GM21526 (cell line): ENCODE measurements at regions not wholly inside any gene's neighbourhood (a gene's known extent, or its start where the extent isn't known, plus 50 kb on each side); places are given as distances from the start of the nearest gene placed in this dataset.

Source experiments
- ATAC-seq: cut with Tn5 transposase; IDR thresholded peaks from one replicate; pipeline ENCODE4 v1.9.1; 2021; ENCODE audit warnings: moderate library complexity; ENCODE audit not compliant: unreplicated experiment, low FRiP score

GRCh38 chr3:43183456-43183855 lies 77.6 kb upstream of the POMGNT2 start:
- no peak for ATAC-seq

DNA sequence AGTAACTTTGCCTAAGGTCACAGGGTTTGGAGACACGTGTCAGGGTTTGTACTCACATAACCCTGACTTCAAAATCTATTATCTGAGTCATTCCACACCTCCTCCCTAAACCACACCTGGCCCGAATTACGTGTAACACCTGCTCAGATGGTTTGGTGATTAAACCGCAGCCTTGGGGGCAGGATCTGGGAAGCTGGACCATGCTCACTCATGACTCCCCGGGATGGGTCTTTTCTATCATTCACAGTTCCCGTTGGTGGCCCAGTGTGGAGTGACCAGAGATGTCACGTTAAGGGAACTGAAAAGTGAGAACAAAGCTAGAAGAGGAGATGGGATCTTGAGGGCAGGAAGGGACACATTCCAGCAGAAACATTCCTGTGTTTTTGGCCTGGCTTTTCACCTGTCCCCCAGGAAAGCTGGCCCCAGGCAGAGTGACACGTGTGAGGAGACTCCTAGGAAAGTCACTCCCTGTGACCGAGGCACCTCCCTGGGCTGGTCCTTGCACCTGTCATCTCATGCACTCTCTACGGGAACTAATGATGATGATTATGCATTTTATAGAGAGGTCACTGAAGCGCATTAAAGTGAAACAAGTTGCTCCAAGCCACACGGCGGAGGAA lies 75.4 kb upstream of the POMGNT2 start:
- peak; percentile 60 for ATAC-seq

GRCh38 chr3:43180694-43181093 lies 74.8 kb upstream of the POMGNT2 start:
- ATAC-seq, result peak; percentile 7

DNA sequence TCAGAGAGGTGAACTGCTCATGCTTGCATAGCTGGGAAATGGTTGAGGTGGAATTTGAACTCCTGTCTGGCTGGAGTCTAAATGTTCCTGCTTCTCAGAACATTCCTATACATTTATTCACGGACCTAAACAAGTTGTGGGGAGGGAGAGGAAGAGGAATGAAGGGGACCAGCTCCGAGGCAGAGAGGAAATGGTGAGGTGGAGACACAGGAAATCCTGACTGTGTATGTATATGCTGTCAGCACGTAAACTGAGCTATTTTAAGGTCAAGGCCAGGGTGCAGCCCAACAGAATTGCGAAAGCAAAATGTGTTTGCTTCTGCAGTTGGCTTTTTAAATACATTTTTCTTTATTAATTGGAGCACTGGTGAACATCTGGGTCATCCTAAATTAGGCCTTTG lies 74.1 kb upstream of the POMGNT2 start:
- peak; percentile 67 for ATAC-seq

- no peak for ATAC-seq
These were observed 73.0 kb upstream of the POMGNT2 start for GRCh38 chr3:43178891-43179366.

GRCh38 chr3:43177085-43177484 lies 71.2 kb upstream of the POMGNT2 start:
- ATAC-seq, result no peak

- no peak for ATAC-seq
These were observed 70.8 kb upstream of the POMGNT2 start for GRCh38 chr3:43176666-43177065.

GRCh38 chr3:43175541-43175940 lies 69.7 kb upstream of the POMGNT2 start:
- ATAC-seq, result no peak

GRCh38 chr3:43173949-43174348 lies 68.1 kb upstream of the POMGNT2 start:
- no peak for ATAC-seq

GRCh38 chr3:43171748-43172147 lies 65.9 kb upstream of the POMGNT2 start:
- ATAC-seq, result no peak

DNA sequence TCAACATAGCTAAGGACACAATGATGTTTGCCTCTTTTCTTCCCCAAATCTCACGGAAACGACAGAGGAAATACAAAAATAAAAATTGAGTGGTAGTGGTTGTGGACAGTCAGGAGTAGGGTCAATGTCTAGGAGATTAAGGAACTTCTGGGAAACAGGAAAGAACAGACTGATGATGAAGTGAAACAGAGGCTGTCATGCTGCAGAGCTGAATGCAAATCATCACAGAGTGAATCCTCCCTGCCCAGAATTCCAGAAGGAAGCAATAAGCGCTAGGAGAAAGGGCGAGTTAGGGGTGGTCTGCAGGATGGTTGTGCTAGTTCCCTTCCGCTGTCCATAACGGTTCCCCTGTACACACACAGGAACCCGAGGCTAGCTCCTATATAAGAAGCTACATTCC lies 64.7 kb upstream of the POMGNT2 start:
- ATAC-seq, result no peak

DNA sequence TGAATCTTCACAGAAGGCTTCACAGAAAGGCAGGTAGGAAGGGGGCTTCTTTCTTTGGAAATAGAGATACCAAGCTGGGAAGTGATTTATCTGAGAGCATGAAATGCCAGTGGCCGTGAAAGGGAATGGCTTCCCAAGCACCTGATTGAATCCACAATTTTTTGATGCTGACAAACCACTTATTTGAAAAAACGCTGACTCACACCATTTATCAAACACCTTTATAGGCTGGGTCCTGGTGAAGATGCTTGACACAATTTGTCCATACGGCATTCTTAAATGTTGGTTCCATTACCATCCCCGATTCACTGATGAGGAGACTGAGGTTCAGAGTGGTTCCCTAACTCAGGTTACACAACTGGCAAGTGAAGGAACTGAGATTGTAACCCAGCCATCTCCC lies 64.1 kb upstream of the POMGNT2 start:
- ATAC-seq, result no peak

GRCh38 chr3:43166406-43166805 lies 60.5 kb upstream of the POMGNT2 start:
- ATAC-seq, result no peak

DNA sequence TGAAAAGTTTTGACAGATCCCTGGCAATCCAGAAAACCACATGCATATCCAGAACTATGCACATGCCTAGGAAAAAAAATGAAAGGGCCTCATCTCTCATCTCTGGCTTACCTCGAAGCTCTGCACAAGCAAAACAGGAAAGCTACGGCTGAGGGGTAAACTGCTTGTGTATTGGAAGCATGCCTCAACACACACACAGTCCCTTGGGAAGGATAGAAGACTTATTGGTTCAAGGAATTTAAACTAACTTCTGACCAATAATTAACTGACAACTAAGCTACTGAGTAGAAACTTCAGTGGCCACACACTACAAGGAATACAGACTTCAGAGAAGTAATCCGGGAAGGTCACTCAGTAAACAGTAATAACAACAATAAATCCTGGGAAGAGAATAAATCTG lies 59.9 kb upstream of the POMGNT2 start:
- ATAC-seq, result no peak

- ATAC-seq, result no peak
These were observed 58.1 kb upstream of the POMGNT2 start for GRCh38 chr3:43163895-43164493.

- no peak for ATAC-seq
These were observed 56.6 kb upstream of the POMGNT2 start for GRCh38 chr3:43162230-43163084.

GRCh38 chr3:43161684-43162229 lies 55.9 kb upstream of the POMGNT2 start:
- no peak for ATAC-seq

GRCh38 chr3:43160664-43161063 lies 54.8 kb upstream of the POMGNT2 start:
- ATAC-seq, result no peak

- no peak for ATAC-seq
These were observed 54.0 kb upstream of the POMGNT2 start for GRCh38 chr3:43159876-43160255.

DNA sequence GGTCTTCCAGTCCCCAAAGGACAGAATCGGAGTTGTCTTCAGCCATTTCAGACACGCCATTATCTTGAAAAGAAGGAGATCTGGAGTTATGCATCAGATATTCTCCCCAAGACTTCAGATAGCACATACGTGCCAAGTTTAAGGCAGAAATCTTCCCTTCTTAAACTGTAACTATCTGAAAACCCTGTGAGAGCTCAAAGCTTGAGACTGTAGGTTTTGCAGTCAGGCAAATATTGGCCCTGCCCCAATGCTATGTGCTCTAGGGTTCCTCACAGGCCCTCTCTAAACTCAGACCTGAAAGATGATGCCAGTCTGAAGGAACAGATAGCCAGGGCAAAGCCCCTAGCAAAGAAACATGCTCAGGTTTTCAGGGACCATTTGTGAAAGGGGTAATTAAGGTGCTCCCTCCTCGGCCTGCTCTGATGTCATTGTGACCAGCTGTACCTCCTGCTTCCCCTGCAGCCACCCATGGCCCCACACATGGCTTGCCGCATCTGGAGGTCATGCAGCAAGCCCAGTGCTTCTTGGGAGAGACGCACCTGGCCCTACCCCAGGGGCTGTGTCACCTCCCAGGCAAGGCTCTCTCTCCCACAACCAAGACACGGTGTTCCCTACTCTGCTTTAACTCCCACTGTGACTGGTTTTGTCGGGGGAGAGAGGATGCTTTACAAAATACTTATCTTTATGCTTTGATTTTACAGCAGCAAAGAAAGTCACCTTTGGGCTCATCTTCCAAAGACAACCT lies 53.4 kb upstream of the POMGNT2 start:
- ATAC-seq, result no peak
